Left lung (tissue), 4 donors: ENCODE measurements at regions not wholly inside any gene's neighbourhood (a gene's known extent, or its start where the extent isn't known, plus 50 kb on each side); places are given as distances from the start of the nearest gene placed in this dataset.

ENCODE experiments used
- ATAC-seq: fragments of 200-7000 bp; cut with Tn5 transposase; one replicate; pipeline ENCODE4 v1.9.1; 2020; ENCODE audit warnings: moderate library complexity
- DNase-seq, 4 donors: peaks; one replicate each; pipeline ENCODE4 v3.0.0-alpha.2; 2013 to 2020
- H3K27ac ChIP-seq, 2 donors: fragments of 200-600 bp; sonication (generic) in 1 of 2; one replicate each; pipeline versions ENCODE4 v1.5.0 to v1.8.0; 2020 to 2021
- H3K27me3 ChIP-seq, 2 donors: fragments of 200-600 bp; sonication (generic) in 1 of 2; one replicate each; pipeline versions ENCODE4 v1.5.0 to v1.8.0; 2020 to 2021
- H3K36me3 ChIP-seq, 2 donors: fragments of 200-600 bp; sonication (generic) in 1 of 2; one replicate each; pipeline versions ENCODE4 v1.5.0 to v1.8.0; 2020 to 2021
- H3K4me1 ChIP-seq, 2 donors: fragments of 200-600 bp; one replicate each; pipeline ENCODE4 v1.8.0; 2021
- H3K4me3 ChIP-seq, 2 donors: fragments of 200-600 bp; sonication (generic) in 1 of 2; one replicate each; pipeline versions ENCODE4 v1.5.0 to v1.8.0; 2020 to 2021; ENCODE audit warnings: mild to moderate bottlenecking in 1 of 2
- H3K9me3 ChIP-seq, 2 donors: fragments of 200-600 bp; sonication (generic) in 1 of 2; one replicate each; pipeline versions ENCODE4 v1.5.0 to v1.8.0; 2020 to 2021
- intact Hi-C, 2 donors: fragments of 100-400 bp; cut with DNase I; formaldehyde crosslinking; loops; one replicate each; pipeline versions ENCODE4 v1.11.2 to v1.14.2; 2022
- TF ChIP-seq, protein P1 (sequence below), 2 donors: fragments of 200-600 bp; sonication (generic) in 1 of 2; IDR thresholded peaks; one replicate each; pipeline versions ENCODE4 v1.5.0 to v1.8.0; 2021; ENCODE audit warnings: antibody characterized with exemption in 2 of 2
- donor health status: DM: no; HTN: yes; CAD: no.
- donor health status: DM: no; HTN: no; CAD: no.

DNA sequence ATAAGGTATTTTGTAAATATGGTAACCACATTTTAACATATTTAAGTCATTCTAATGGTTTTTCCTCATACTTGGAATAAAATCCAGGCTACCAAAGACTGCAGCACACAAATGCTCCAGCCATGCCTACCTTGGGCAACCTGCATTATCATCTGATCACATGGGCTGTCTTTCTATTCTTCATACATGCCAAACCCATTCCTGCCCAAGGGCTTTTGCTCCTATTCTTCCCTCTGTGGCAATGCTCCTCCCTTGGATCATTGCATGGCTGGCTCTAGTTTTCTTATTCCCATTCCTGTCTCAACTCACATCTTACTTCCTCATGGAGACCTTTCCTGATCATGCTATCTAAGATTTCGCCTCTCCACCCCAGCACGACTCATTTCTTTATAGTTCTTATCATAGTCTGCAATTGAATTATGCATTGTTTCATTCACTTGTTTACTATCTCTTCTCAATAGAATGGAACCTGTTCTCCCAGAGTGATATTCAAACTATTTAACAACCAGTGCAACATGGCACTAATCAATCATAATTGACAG is 54.9 kb upstream of the C5orf46 start:
- TF ChIP-seq, protein P1, sequence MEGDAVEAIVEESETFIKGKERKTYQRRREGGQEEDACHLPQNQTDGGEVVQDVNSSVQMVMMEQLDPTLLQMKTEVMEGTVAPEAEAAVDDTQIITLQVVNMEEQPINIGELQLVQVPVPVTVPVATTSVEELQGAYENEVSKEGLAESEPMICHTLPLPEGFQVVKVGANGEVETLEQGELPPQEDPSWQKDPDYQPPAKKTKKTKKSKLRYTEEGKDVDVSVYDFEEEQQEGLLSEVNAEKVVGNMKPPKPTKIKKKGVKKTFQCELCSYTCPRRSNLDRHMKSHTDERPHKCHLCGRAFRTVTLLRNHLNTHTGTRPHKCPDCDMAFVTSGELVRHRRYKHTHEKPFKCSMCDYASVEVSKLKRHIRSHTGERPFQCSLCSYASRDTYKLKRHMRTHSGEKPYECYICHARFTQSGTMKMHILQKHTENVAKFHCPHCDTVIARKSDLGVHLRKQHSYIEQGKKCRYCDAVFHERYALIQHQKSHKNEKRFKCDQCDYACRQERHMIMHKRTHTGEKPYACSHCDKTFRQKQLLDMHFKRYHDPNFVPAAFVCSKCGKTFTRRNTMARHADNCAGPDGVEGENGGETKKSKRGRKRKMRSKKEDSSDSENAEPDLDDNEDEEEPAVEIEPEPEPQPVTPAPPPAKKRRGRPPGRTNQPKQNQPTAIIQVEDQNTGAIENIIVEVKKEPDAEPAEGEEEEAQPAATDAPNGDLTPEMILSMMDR (IDR thresholded peaks at IDR 0.05), result no peak
- Histone ChIP-seq H3K27me3 (no peaks in the 10 kb centered on the region), H3K4me3 (no peak overlapping the region), H3K4me1 (no peaks in the 10 kb centered on the region), H3K9me3 (no peaks in the 10 kb centered on the region), H3K36me3 (no peaks in the 10 kb centered on the region), H3K27ac (no peak overlapping the region)
- intact Hi-C loops, result no loop called here
- ATAC-seq (no peak), DNase-seq (no peak)

DNA sequence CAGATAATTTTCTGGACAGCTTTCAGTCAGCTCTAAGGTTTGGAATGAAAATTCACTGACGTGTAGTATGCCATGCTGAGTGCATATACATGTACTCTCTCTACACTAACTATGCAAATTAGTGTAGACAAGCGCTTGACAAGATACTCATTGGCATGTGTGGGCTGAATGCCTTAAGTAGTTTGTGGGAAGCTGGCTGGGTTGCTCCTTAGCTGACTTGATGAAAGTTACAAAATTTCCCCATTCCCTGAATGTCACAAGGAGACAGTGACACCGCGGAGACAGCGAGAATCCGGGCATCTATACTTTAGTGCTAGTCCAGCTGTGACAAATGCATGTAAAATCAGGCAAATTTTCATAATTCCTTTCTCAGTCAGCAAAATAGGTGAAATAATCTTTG is 51.6 kb upstream of the C5orf46 start:
- Histone ChIP-seq H3K4me3 (no peak overlapping the region), H3K4me1 (no peaks in the 10 kb centered on the region), H3K27ac (no peak overlapping the region), H3K36me3 (no peaks in the 10 kb centered on the region), H3K9me3 (no peaks in the 10 kb centered on the region), H3K27me3 (no peaks in the 10 kb centered on the region)
- ATAC-seq (no peak), DNase-seq (no peak)
- intact Hi-C loops, result loop anchor here in 1 of 2 donors (10.0 kb wide), 1 partner anchor 157 kb away; no protein-coding TSS in a partner anchor
- TF ChIP-seq, protein P1 (IDR thresholded peaks at IDR 0.05), result no peak

GRCh38 chr5:147956842-147957223 is 50.5 kb upstream of the C5orf46 start:
- TF ChIP-seq, protein P1 (IDR thresholded peaks at IDR 0.05), result no peak
- H3K9me3 ChIP-seq, result no peaks in the 10 kb centered on the region
- ATAC-seq (no peak), DNase-seq (no peak)
- no peak overlapping the region for H3K4me3 ChIP-seq
- H3K27ac ChIP-seq, result no peak overlapping the region
- intact Hi-C loops, result loop anchor here in 1 of 2 donors (10.0 kb wide), 1 partner anchor 158 kb away; no protein-coding TSS in a partner anchor
- no peaks in the 10 kb centered on the region for H3K27me3 ChIP-seq
- no peaks in the 10 kb centered on the region for H3K4me1 ChIP-seq
- no peaks in the 10 kb centered on the region for H3K36me3 ChIP-seq

DNA sequence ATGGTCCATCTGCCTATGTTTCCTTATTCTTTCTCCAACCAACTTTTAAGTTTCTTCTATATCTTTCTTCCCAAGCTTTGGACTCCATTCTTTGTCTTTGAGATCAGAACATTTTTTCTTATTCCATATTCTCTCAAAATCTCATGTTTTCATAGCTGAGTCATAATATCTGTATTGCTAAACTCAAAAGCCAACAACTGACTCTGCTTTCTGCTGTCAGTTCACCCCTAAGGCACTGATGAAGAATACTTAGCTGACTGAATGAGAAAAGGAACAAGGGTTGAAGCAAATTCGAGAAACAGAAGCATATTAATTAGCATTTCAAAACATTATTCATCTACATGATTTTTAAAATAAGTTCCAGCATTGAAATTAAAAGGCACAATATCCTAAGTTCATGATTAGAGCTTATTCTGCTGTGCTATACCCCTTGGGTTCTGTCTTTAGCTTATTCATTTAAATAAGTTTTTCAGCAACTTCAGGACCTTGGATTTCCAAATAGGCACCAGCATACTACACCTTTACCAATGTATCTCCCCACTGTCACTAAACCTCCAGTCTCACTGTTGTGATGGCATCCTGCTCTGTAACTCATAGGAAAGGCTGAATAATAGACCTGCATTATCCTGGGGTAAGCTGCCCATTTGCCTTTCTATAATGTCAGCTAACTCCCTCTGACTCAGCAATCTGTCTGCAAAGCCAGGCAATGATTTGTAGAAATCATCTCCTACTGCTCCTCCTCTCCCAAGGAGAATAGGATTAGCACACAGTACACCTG is 49.9 kb upstream of the C5orf46 start:
- intact Hi-C loops, result loop anchor here in 1 of 2 donors (10.0 kb wide), 1 partner anchor 159 kb away; no protein-coding TSS in a partner anchor
- TF ChIP-seq, protein P1 (IDR thresholded peaks at IDR 0.05), result no peak

More for the DNA sequence above, 49.9 kb upstream of the C5orf46 start:
- DNase-seq (no peak), ATAC-seq (no peak)
- H3K27me3 ChIP-seq, result no peaks in the 10 kb centered on the region
- H3K4me1 ChIP-seq, result no peaks in the 10 kb centered on the region
- no peak overlapping the region for H3K27ac ChIP-seq
- no peak overlapping the region for H3K4me3 ChIP-seq
- no peaks in the 10 kb centered on the region for H3K36me3 ChIP-seq
- no peaks in the 10 kb centered on the region for H3K9me3 ChIP-seq
